PC-3 (cell line): ENCODE measurements at regions not wholly inside any gene's neighbourhood (a gene's known extent, or its start where the extent isn't known, plus 50 kb on each side); places are given as distances from the start of the nearest gene placed in this dataset.

Experiments
- CTCF ChIP-seq: fragments of 300-600 bp; sonication (generic); conservative IDR thresholded peaks from 2 replicates; pipeline ENCODE4 v1.5.1; 2017; ENCODE audit warnings: antibody characterized with exemption, low read depth, mild to moderate bottlenecking, low read length
- EZH2phosphoT487 ChIP-seq: fragments of 300-600 bp; sonication (generic); IDR thresholded peaks from 2 replicates; pipeline ENCODE4 v1.6.1; 2018; ENCODE audit warnings: mild to moderate bottlenecking, antibody characterized with exemption, low read length, borderline replicate concordance

GRCh38 chr12:9364224-9365176, 156.3 kb upstream of the PZP start:
- TF ChIP-seq CTCF (no peak), EZH2phosphoT487 (no peak)
